ENCODE measurements at regions not wholly inside any gene's neighbourhood (a gene's known extent, or its start where the extent isn't known, plus 50 kb on each side); places are given as distances from the start of the nearest gene placed in this dataset.
"Not testable (repeated sequence)": the region's sequence is repeated elsewhere in the genome, so short reads cannot be mapped to it uniquely, and the experiment has no call there.

DNA sequence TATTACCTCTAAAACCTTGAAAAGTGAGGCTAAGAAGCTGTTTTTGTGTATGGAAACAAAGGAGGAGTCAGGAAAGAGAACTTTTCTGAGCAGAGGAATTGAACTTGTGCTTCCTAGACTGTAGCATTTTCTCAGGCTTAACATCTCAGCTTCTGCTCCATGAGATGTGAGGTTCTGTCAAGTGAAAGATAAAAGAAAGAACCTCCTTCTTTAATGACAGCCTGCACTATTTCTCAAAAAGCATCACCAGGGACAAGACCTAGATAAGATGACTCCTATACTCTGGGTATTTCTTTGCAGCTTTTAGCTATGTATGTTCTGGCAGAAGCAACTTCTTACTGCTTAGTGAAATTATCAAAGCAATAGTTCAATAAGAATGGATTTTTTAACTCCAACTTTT is 87.6 kb upstream of the KCNQ5 start:
- no peak for DNase-seq

GRCh38 chr6:72535124-72535523 is 86.7 kb upstream of the KCNQ5 start:
- DNase-seq: no peak

DNA sequence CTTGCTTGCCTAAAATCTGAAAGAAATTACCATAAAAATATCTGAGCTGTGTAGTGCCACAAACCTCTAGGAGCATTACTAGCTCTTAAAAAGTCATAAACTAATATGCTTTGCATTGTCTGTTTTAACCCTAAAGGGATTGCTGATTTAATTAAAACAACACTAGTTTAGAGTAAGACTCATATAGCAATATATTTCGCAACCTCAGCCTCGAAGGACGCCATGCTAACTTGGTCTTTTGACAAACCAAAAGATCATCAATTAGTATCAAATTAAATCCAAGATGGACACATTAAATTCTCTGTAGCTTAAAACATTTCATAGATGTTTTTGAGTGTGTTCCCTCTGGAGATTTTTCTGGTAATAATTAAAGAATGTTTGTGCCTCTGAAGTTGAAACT is 74.8 kb upstream of the KCNQ5 start:
- DNase-seq: no peak

- no peak for DNase-seq
Observed at GRCh38 chr6:72551470-72551869, 70.4 kb upstream of the KCNQ5 start.

DNA sequence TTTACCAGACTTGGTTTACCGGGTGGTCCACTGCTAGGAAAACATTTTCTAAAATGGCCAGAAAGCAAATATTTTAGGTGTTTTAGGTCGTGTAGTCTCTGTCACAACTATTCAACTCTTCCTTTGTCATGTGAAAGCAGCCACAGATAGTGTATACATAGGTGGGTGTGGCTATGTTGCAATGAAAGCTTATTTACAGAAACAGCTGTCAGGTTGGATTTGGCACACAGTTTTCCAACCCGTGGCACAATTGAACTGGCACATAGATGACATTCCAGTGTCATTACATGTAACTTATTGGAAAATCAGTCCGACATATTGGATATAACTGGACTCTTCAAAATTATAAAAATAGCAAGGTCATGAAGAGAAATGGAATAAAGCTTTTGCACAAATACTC is 68.9 kb upstream of the KCNQ5 start:
- DNase-seq: peak; percentile 45

- DNase-seq: peak; percentile 72
Observed at GRCh38 chr6:72553531-72554511, 68.0 kb upstream of the KCNQ5 start.

- no peak for DNase-seq
Observed at GRCh38 chr6:72554761-72555221, 67.1 kb upstream of the KCNQ5 start.

- DNase-seq: no peak
Observed at GRCh38 chr6:72559067-72559466, 62.8 kb upstream of the KCNQ5 start.

GRCh38 chr6:72559555-72559954 is 62.3 kb upstream of the KCNQ5 start:
- no peak for DNase-seq

- no peak for DNase-seq
Observed at GRCh38 chr6:72560721-72561593, 60.9 kb upstream of the KCNQ5 start.

DNA sequence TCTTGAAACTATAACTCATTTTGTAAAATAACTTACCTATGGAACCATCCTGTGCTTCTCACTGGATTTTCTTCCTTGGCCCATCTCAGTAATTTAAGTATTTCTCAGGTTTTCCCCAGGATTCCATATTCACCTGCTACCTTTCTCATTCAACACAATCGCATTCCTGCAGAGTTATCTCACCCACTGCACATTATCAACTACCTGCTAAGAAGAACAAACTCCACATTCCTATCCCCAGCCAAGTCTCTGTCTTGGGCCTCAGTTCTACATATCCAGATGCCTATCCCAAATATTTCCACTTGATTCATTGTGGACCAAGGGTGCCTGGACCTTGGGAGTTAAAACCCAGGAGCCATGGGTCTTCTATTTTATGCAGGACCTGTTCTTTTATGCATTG is 60.2 kb upstream of the KCNQ5 start:
- no peak for DNase-seq

- no peak for DNase-seq
Observed at GRCh38 chr6:72564231-72564630, 57.6 kb upstream of the KCNQ5 start.

DNA sequence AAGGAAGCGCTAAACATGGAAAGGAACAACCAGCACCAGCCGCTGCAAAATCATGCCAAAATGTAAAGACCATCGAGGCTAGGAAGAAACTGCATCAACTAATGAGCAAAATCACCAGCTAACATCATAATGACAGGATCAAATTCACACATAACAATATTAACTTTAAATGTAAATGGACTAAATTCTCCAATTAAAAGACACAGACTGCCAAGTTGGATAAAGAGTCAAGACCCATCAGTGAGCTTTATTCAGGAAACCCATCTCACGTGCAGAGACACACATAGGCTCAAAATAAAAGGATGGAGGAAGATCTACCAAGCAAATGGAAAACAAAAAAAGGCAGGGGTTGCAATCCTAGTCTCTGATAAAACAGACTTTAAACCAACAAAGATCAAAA is 49.9 kb upstream of the KCNQ5 start:
- not testable (repeated sequence) for DNase-seq

Data from NCI-H2029 treated with DMSO at 0.1 percent for 48 hours (cell line).